IMR-90 (cell line): ENCODE measurements at regions not wholly inside any gene's neighbourhood (a gene's known extent, or its start where the extent isn't known, plus 50 kb on each side); places are given as distances from the start of the nearest gene placed in this dataset.

ENCODE experiments used
- ATAC-seq: fragments of 200-7000 bp; cut with Tn5 transposase; 2 replicates; pipeline ENCODE4 v1.9.1; 2020; ENCODE audit warnings: low read depth, mild to moderate bottlenecking, moderate library complexity
- BruUV-seq: library from RNA; stranded (reverse); fragments of 400-500 nt; replicated peaks from 2 replicates; lab custom pipeline; 2021; lab: Mats Ljungman, UMichigan
- CTCF ChIA-PET: fragments of 300-600 bp; formaldehyde crosslinking; extraction: SDS; loops from one replicate; lab custom pipeline; 2021; ENCODE audit warnings: antibody characterized with exemption; lab: Yijun Ruan, JAX
- POLR2A ChIA-PET: fragments of 300-600 bp; sonication (Branson Sonifier 250); formaldehyde crosslinking; loops from one replicate; lab custom pipeline; 2022; ENCODE audit warnings: antibody characterized with exemption; ENCODE audit not compliant: unreplicated experiment; lab: Charles Lee
- DNase-seq: peaks from one replicate; pipeline ENCODE4 v3.0.0; 2013
- H2AFZ ChIP-seq: replicated peaks from 2 replicates; pipeline ENCODE3; 2013; ENCODE audit warnings: low read length, mild to moderate bottlenecking; ENCODE audit not compliant: poor library complexity
- H2AK5ac ChIP-seq: 2 replicates; pipeline ENCODE4 v1.6.1; 2013; ENCODE audit warnings: low read depth, low read length, inconsistent platforms
- H2AK9ac ChIP-seq: replicated peaks from 2 replicates; pipeline ENCODE3; 2013; ENCODE audit warnings: mild to moderate bottlenecking, low read depth, low read length, moderate library complexity; ENCODE audit not compliant: poor library complexity
- H2BK120ac ChIP-seq: 2 replicates; pipeline ENCODE4 v1.6.1; 2013; ENCODE audit warnings: low read depth, low read length, inconsistent platforms
- H2BK15ac ChIP-seq: 3 replicates; pipeline ENCODE4 v1.6.1; 2013; ENCODE audit warnings: low read depth, low read length, inconsistent platforms
- H2BK20ac ChIP-seq: 2 replicates; pipeline ENCODE4 v1.6.1; 2013; ENCODE audit warnings: low read depth, mild to moderate bottlenecking, inconsistent platforms, low read length, moderate library complexity
- H2BK5ac ChIP-seq: 2 replicates; pipeline ENCODE4 v1.6.1; 2013; ENCODE audit warnings: mild to moderate bottlenecking, low read depth, low read length, inconsistent platforms; ENCODE audit not compliant: poor library complexity, severe bottlenecking
- H3K14ac ChIP-seq: replicated peaks from 2 replicates; pipeline ENCODE4 v1.6.1; 2013; ENCODE audit warnings: low read depth, low read length, inconsistent platforms
- H3K18ac ChIP-seq: 2 replicates; pipeline ENCODE4 v1.6.1; 2013; ENCODE audit warnings: low read depth, low read length, control low read depth
- H3K23ac ChIP-seq: 2 replicates; pipeline ENCODE4 v1.6.1; 2013; ENCODE audit warnings: low read depth, low read length, inconsistent platforms
- H3K27ac ChIP-seq: 2 replicates; pipeline ENCODE4 v1.5.1; 2013; ENCODE audit warnings: mild to moderate bottlenecking, control low read depth, low read length; ENCODE audit not compliant: insufficient read depth
- H3K27me3 ChIP-seq: 2 replicates; pipeline ENCODE4 v1.6.1; 2013; ENCODE audit warnings: low read length; ENCODE audit not compliant: control insufficient read depth, insufficient read depth
- H3K36me3 ChIP-seq: 2 replicates; pipeline ENCODE4 v1.6.1; 2013; ENCODE audit warnings: low read length, mixed read lengths; ENCODE audit not compliant: control insufficient read depth, insufficient read depth
- H3K4ac ChIP-seq: 2 replicates; pipeline ENCODE4 v1.6.1; 2013; ENCODE audit warnings: low read depth, low read length, inconsistent platforms
- H3K4me1 ChIP-seq: 2 replicates; pipeline ENCODE4 v1.6.1; 2013; ENCODE audit warnings: low read length, mixed read lengths; ENCODE audit not compliant: control insufficient read depth, insufficient read depth
- H3K4me2 ChIP-seq: 2 replicates; pipeline ENCODE4 v1.6.1; 2013; ENCODE audit warnings: low read depth, mild to moderate bottlenecking, control low read depth, low read length, moderate library complexity
- H3K4me3 ChIP-seq: 2 replicates; pipeline ENCODE4 v1.5.1; 2013; ENCODE audit warnings: low read depth, mild to moderate bottlenecking, control low read depth, low read length, moderate library complexity; ENCODE audit not compliant: insufficient read depth
- H3K56ac ChIP-seq: 2 replicates; pipeline ENCODE4 v1.6.1; 2013; ENCODE audit warnings: low read length, inconsistent platforms; ENCODE audit not compliant: insufficient read depth; ENCODE audit errors: extremely low read depth
- H3K79me1 ChIP-seq, 2 experiments: 2 replicates each; pipeline ENCODE4 v1.6.1; 2013; ENCODE audit warnings: low read length in 2 of 2, inconsistent platforms in 1 of 2, low read depth in 1 of 2
- H3K9ac ChIP-seq: 2 replicates; pipeline ENCODE4 v1.6.1; 2013; ENCODE audit warnings: low read depth, low read length, control low read depth
- H3K9me1 ChIP-seq: 2 replicates; pipeline ENCODE4 v1.6.1; 2013; ENCODE audit warnings: low read length, inconsistent platforms; ENCODE audit not compliant: insufficient read depth
- H3K9me3 ChIP-seq: 2 replicates; pipeline ENCODE4 v1.6.1; 2013; ENCODE audit warnings: low read length; ENCODE audit not compliant: control insufficient read depth, insufficient read depth
- H4K20me1 ChIP-seq: 2 replicates; pipeline ENCODE4 v1.6.1; 2013; ENCODE audit warnings: low read length, inconsistent platforms; ENCODE audit not compliant: insufficient read depth
- H4K5ac ChIP-seq: 2 replicates; pipeline ENCODE4 v1.6.1; 2013; ENCODE audit warnings: mild to moderate bottlenecking, low read depth, low read length, control low read depth
- H4K8ac ChIP-seq, 2 experiments: 2 replicates each; pipeline ENCODE4 v1.6.1; 2013; ENCODE audit warnings: low read depth in 2 of 2, low read length in 2 of 2, control low read depth in 1 of 2, inconsistent platforms in 1 of 2
- H4K91ac ChIP-seq: 2 replicates; pipeline ENCODE4 v1.6.1; 2013; ENCODE audit warnings: low read depth, low read length, inconsistent platforms; ENCODE audit not compliant: insufficient read depth
- BHLHE40 ChIP-seq: fragments of 150-350 bp; IDR thresholded peaks from 2 replicates; pipeline ENCODE4 v1.6.1; 2016; ENCODE audit warnings: mild to moderate bottlenecking, low read depth, low read length
- CEBPB ChIP-seq: IDR thresholded peaks from 2 replicates; pipeline ENCODE4 v1.6.1; 2012; ENCODE audit warnings: low read depth, low read length, improper control_type of control experiment
- CHD1 ChIP-seq: IDR thresholded peaks from 2 replicates; pipeline ENCODE4 v1.6.1; 2012; ENCODE audit warnings: low read depth, low read length, improper control_type of control experiment
- FOS ChIP-seq: fragments of 150-350 bp; IDR thresholded peaks from 2 replicates; pipeline ENCODE4 v1.6.1; 2016; ENCODE audit warnings: low read depth, low read length
- MXI1 ChIP-seq: IDR thresholded peaks from 2 replicates; pipeline ENCODE4 v1.6.1; 2012; ENCODE audit warnings: low read depth, mild to moderate bottlenecking, low read length, moderate library complexity, borderline replicate concordance
- NFE2L2 ChIP-seq: fragments of 150-350 bp; IDR thresholded peaks from 2 replicates; pipeline ENCODE4 v1.6.1; 2016; ENCODE audit warnings: low read depth, mild to moderate bottlenecking, low read length
- POLR2A ChIP-seq: IDR thresholded peaks from 2 replicates; pipeline ENCODE4 v1.6.1; 2012; ENCODE audit warnings: mild to moderate bottlenecking, low read depth, low read length
- RAD21 ChIP-seq: IDR thresholded peaks from 2 replicates; pipeline ENCODE4 v1.6.1; 2012; ENCODE audit warnings: low read length, improper control_type of control experiment
- RFX5 ChIP-seq: IDR thresholded peaks from 2 replicates; pipeline ENCODE4 v1.8.0; 2012; ENCODE audit warnings: low read depth, mild to moderate bottlenecking, low read length, moderate library complexity
- WGBS, 2 experiments: methylation state at CpG; one replicate each; pipeline versions ENCODE4 v1.1.5 to v1.1.7; 2013; ENCODE audit warnings: missing lambda C conversion rate in 2 of 2; ENCODE audit not compliant: insufficient read length in 1 of 2; ENCODE audit errors: extremely low coverage in 2 of 2; 5-methylcytosine and 5-hydroxymethylcytosine counted together
- dilution Hi-C: fragments of 300-500 bp; cut with HindIII; formaldehyde crosslinking; loops from one replicate; pipeline ENCODE4 v1.14.3; 2018; ENCODE audit warnings: low sequenced_read_pairs; ENCODE audit not compliant: unreplicated experiment
- in situ Hi-C: fragments of 300-500 bp; cut with MboI; formaldehyde crosslinking; loops from 3 replicates; pipeline ENCODE4 v1.14.3; 2019; ENCODE audit warnings: low sequenced_read_pairs, inconsistent platforms, mixed read lengths
- intact Hi-C: fragments of 100-400 bp; cut with micrococcal nuclease; formaldehyde crosslinking; loops from 2 replicates; pipeline ENCODE4 v1.10.0; 2022

- no TSS peak for BruUV-seq
- in situ Hi-C loops, result no loop called here
These were observed 649.9 kb upstream of the RAB6C start for GRCh38 chr2:129329574-129329973.

More at GRCh38 chr2:129329574-129329973, 649.9 kb upstream of the RAB6C start:
- no peaks in the 10 kb centered on the region for H4K20me1 ChIP-seq
- no peak overlapping the region for H2BK5ac ChIP-seq
- no peak overlapping the region for H3K4ac ChIP-seq
- TF ChIP-seq RFX5, result no peak
- no peak for TF ChIP-seq CHD1
- no peak for TF ChIP-seq CEBPB
- TF ChIP-seq NFE2L2, result no peak
- TF ChIP-seq POLR2A, result no peak
- TF ChIP-seq FOS, result no peak
- TF ChIP-seq MXI1, result no peak
- no peak for TF ChIP-seq BHLHE40
- no peak for TF ChIP-seq RAD21
- ChIA-PET CTCF (no interaction called here), POLR2A (no interaction called here)
- ATAC-seq, result no peak
- intact Hi-C loops (no loop called here), dilution Hi-C loops (no loop called here)
- no peak overlapping the region for H2AFZ ChIP-seq
- no peak overlapping the region for H2BK120ac ChIP-seq
- no peak overlapping the region for H3K27ac ChIP-seq
- no peak overlapping the region for H2BK20ac ChIP-seq
- no peak overlapping the region for H3K14ac ChIP-seq
- H2AK5ac ChIP-seq, result no peak overlapping the region
- no peak overlapping the region for H3K9ac ChIP-seq
- H3K36me3 ChIP-seq, result no peaks in the 10 kb centered on the region
- H3K4me3 ChIP-seq, result no peak overlapping the region
- WGBS, 2 experiments, result 33% methylated on average over 1 of the region's 4 CpGs; no CpG with 5 or more reads in 1 of the 2 experiments
- H2AK9ac ChIP-seq, result no peak overlapping the region
- no peak overlapping the region for H2BK15ac ChIP-seq
- H3K79me1 ChIP-seq, result no peaks in the 10 kb centered on the region
- DNase-seq, result no peak
- no peak overlapping the region for H4K8ac ChIP-seq
- H3K18ac ChIP-seq, result no peak overlapping the region
- no peak overlapping the region for H3K23ac ChIP-seq
- H3K56ac ChIP-seq, result no peak overlapping the region
- H3K27me3 ChIP-seq, result no peaks in the 10 kb centered on the region
- H3K9me1 ChIP-seq, result no peaks in the 10 kb centered on the region
- H3K9me3 ChIP-seq, result peaks cover 16% of the 10 kb centered on the region
- no peak overlapping the region for H4K5ac ChIP-seq
- H3K4me2 ChIP-seq, result no peak overlapping the region
- H4K91ac ChIP-seq, result no peak overlapping the region
- H3K4me1 ChIP-seq, result no peaks in the 10 kb centered on the region
